Spleen (tissue), 11 donors: ENCODE measurements at regions not wholly inside any gene's neighbourhood (a gene's known extent, or its start where the extent isn't known, plus 50 kb on each side); places are given as distances from the start of the nearest gene placed in this dataset.

Experiments
- DNase-seq: peaks from one replicate; pipeline ENCODE4 v3.0.0-alpha.2; 2020
- H3K27ac ChIP-seq, 8 donors: fragments of 200-600 bp; sonication (generic) in 7 of 8; 1 replicate in 4 of 8; 2 replicates in 4 of 8; pipeline versions ENCODE4 v1.5.0 to v1.8.0; 2016 to 2021; ENCODE audit warnings: inconsistent platforms in 4 of 8, mild to moderate bottlenecking in 4 of 8, moderate library complexity in 1 of 8
- H3K27me3 ChIP-seq, 7 donors: fragments of 200-600 bp; sonication (generic) in 6 of 7; replicated peaks in 1 of 7; 1 replicate in 4 of 7; 2 replicates in 3 of 7; pipeline versions ENCODE4 v1.5.0 to v1.8.0; 2016 to 2021; ENCODE audit warnings: inconsistent platforms in 3 of 7, mild to moderate bottlenecking in 1 of 7
- H3K36me3 ChIP-seq, 6 donors: fragments of 200-600 bp; sonication (generic) in 5 of 6; 1 replicate in 4 of 6; 2 replicates in 2 of 6; pipeline versions ENCODE4 v1.5.0 to v1.8.0; 2016 to 2021; ENCODE audit warnings: inconsistent platforms in 2 of 6
- H3K4me1 ChIP-seq, 6 donors: fragments of 200-600 bp; sonication (generic) in 5 of 6; 1 replicate in 3 of 6; 2 replicates in 3 of 6; pipeline versions ENCODE4 v1.5.0 to v1.8.0; 2016 to 2021; ENCODE audit warnings: inconsistent platforms in 3 of 6
- H3K4me3 ChIP-seq, 8 donors: fragments of 200-600 bp; sonication (generic) in 7 of 8; 1 replicate in 4 of 8; 2 replicates in 4 of 8; pipeline versions ENCODE4 v1.5.0 to v1.8.0; 2016 to 2021; ENCODE audit warnings: inconsistent platforms in 4 of 8, mild to moderate bottlenecking in 4 of 8, moderate library complexity in 2 of 8
- H3K9me3 ChIP-seq, 8 donors: fragments of 200-600 bp; sonication (generic) in 7 of 8; 1 replicate in 4 of 8; 2 replicates in 4 of 8; pipeline versions ENCODE4 v1.5.0 to v1.8.0; 2016 to 2021; ENCODE audit warnings: inconsistent platforms in 4 of 8
- CTCF ChIP-seq, 11 experiments: fragments of 200-600 bp in 7 of 11; fragments of 450-650 bp in 4 of 11; sonication (generic) in 4 of 11; IDR thresholded peaks in 8 of 11; conservative IDR thresholded peaks in 3 of 11; 1 replicate in 7 of 11; 2 replicates in 4 of 11; pipeline versions ENCODE4 v1.4.0 to v1.8.0; 2016 to 2021; ENCODE audit warnings: antibody characterized with exemption in 11 of 11, inconsistent platforms in 4 of 11, mild to moderate bottlenecking in 1 of 11
- POLR2A ChIP-seq, 3 donors: fragments of 450-650 bp; IDR thresholded peaks; one replicate each; pipeline ENCODE4 v1.5.1; 2017; ENCODE audit warnings: antibody characterized with exemption in 3 of 3, mild to moderate bottlenecking in 1 of 3
- POLR2AphosphoS5 ChIP-seq, 3 donors: sonication (generic); formaldehyde crosslinking; IDR thresholded peaks; one replicate each; pipeline ENCODE4 v1.5.1; 2017; ENCODE audit warnings: antibody characterized with exemption in 3 of 3
- WGBS, 5 donors: extraction: QIAGEN DNeasy Blood & Tissue Kit in 3 of 5; methylation state at CpG; one replicate each; pipeline versions ENCODE4 v1.1.5 to v1.1.7; 2013 to 2018; 5-methylcytosine and 5-hydroxymethylcytosine counted together
- intact Hi-C: fragments of 100-400 bp; cut with DNase I; formaldehyde crosslinking; loops from one replicate; pipeline ENCODE4 v1.15.0; 2023; ENCODE audit warnings: low total_unique reads
- donor health status: healthy with polysubstance abuse.
- donor health status: DM: no; HTN: no; CAD: no; lungs with moderate emphysema.
- donor health status: DM: no; HTN: no; CAD: no.
- donor health status: Bipolar disorder and iron deficiency.
- donor health status: healthy.
- donor health status: DM: no; HTN: no; CAD: no.
- donor health status: DM: yes; HTN: yes; CAD: no.

- H3K4me3 ChIP-seq, result no peak overlapping the region
- H3K27me3 ChIP-seq, result no peaks in the 10 kb centered on the region
- H3K36me3 ChIP-seq, result no peaks in the 10 kb centered on the region
- no peak for TF ChIP-seq CTCF (IDR thresholded peaks at IDR 0.05 in 8 of 11, conservative IDR thresholded peaks at IDR 0.05 in 3 of 11)
- no peak for TF ChIP-seq POLR2A (IDR thresholded peaks at IDR 0.05)
- no peak for TF ChIP-seq POLR2AphosphoS5 (IDR thresholded peaks at IDR 0.05)
- no peaks in the 10 kb centered on the region for H3K9me3 ChIP-seq
- intact Hi-C loops, result no loop called here
- no peaks in the 10 kb centered on the region for H3K4me1 ChIP-seq
- no peak overlapping the region for H3K27ac ChIP-seq
- WGBS, 5 donors, result 88 to 98% (median 96%) methylated on average over 1 of the region's 1 CpG
- DNase-seq, result no peak
These were observed 368.9 kb downstream of the WDR72 start for GRCh38 chr15:53390549-53390948.

- H3K9me3 ChIP-seq, result no peaks in the 10 kb centered on the region
- TF ChIP-seq POLR2A (IDR thresholded peaks at IDR 0.05), result no peak
- TF ChIP-seq POLR2AphosphoS5 (IDR thresholded peaks at IDR 0.05), result no peak
- no peak for TF ChIP-seq CTCF (IDR thresholded peaks at IDR 0.05 in 8 of 11, conservative IDR thresholded peaks at IDR 0.05 in 3 of 11)
- 79 to 91% (median 82%) methylated on average over 14 to 15 of the region's 15 CpGs for WGBS, 5 donors
- intact Hi-C loops, result no loop called here
- no peaks in the 10 kb centered on the region for H3K27me3 ChIP-seq
- no peak overlapping the region for H3K4me3 ChIP-seq
- no peak overlapping the region for H3K27ac ChIP-seq
- H3K36me3 ChIP-seq, result no peaks in the 10 kb centered on the region
- no peaks in the 10 kb centered on the region for H3K4me1 ChIP-seq
- DNase-seq, result no peak
These were observed 370.0 kb downstream of the WDR72 start for GRCh38 chr15:53389271-53390037.

DNA sequence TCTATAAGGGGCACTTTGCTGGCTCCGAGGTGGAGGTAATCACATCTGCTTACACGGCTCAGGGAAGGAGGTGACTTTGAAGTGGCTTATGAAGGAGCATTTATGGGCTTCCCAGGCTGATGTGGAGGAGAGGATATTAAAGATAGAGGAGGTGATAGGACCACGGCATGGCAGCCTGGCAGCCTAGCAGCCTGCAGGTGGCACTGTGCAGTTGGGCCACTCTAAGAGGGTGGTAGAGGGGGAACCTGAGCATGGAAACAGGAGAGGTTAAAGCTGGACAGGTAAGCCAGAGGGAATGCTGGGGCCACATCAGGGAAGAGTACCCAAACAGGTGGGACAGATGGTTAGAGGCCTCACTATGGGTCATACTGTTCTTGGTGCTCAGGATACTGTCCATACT lies 375.0 kb downstream of the WDR72 start:
- Histone ChIP-seq H3K9me3 (peaks cover 0 to 8% (median 0%) of the 10 kb centered on the region in 8 donors), H3K4me3 (no peak overlapping the region), H3K36me3 (no peaks in the 10 kb centered on the region), H3K27ac (no peak overlapping the region), H3K4me1 (no peaks in the 10 kb centered on the region), H3K27me3 (no peaks in the 10 kb centered on the region)
- WGBS, 5 donors, result 59 to 75% (median 69%) methylated on average over 3 of the region's 3 CpGs
- intact Hi-C loops, result no loop called here
- DNase-seq, result no peak
- TF ChIP-seq POLR2A (IDR thresholded peaks at IDR 0.05) (no peak), CTCF (IDR thresholded peaks at IDR 0.05 in 8 of 11, conservative IDR thresholded peaks at IDR 0.05 in 3 of 11) (peak in 3 of 11 experiments; percentile 9 to 27 (median 13))

- H3K4me1 ChIP-seq, result no peaks in the 10 kb centered on the region
- H3K9me3 ChIP-seq, result peaks cover 0 to 8% (median 0%) of the 10 kb centered on the region in 8 donors
- no peak for TF ChIP-seq POLR2AphosphoS5 (IDR thresholded peaks at IDR 0.05)
- TF ChIP-seq CTCF (IDR thresholded peaks at IDR 0.05 in 8 of 11, conservative IDR thresholded peaks at IDR 0.05 in 3 of 11), result no peak
- no peak for TF ChIP-seq POLR2A (IDR thresholded peaks at IDR 0.05)
- no peaks in the 10 kb centered on the region for H3K36me3 ChIP-seq
- no peaks in the 10 kb centered on the region for H3K27me3 ChIP-seq
- intact Hi-C loops, result no loop called here
- 71 to 83% (median 81%) methylated on average over 4 of the region's 4 CpGs for WGBS, 5 donors
- H3K27ac ChIP-seq, result no peak overlapping the region
- DNase-seq, result no peak
- H3K4me3 ChIP-seq, result no peak overlapping the region
These were observed 381.2 kb downstream of the WDR72 start for GRCh38 chr15:53378096-53378800.
